Mammary epithelial cell (primary cell): ENCODE measurements at regions not wholly inside any gene's neighbourhood (a gene's known extent, or its start where the extent isn't known, plus 50 kb on each side); places are given as distances from the start of the nearest gene placed in this dataset.
"Not testable (repeated sequence)": the region's sequence is repeated elsewhere in the genome, so short reads cannot be mapped to it uniquely, and the experiment has no call there.

Experiments used
- CTCF ChIP-seq, 2 donors: IDR thresholded peaks in 1 of 2; conservative IDR thresholded peaks in 1 of 2; 2 replicates each; pipeline ENCODE4 v1.5.1; 2011 to 2012; ENCODE audit warnings: inconsistent platforms in 2 of 2, low read length in 2 of 2, mild to moderate bottlenecking in 2 of 2, control low read depth in 1 of 2, low read depth in 1 of 2; ENCODE audit not compliant: insufficient read depth in 1 of 2; ENCODE audit errors: extremely low read depth in 1 of 2
- EZH2 ChIP-seq: IDR thresholded peaks from 2 replicates; pipeline ENCODE4 v1.6.1; 2012; ENCODE audit warnings: low read length, inconsistent platforms, borderline replicate concordance

GRCh38 chr15:84390324-84390723 lies 154.8 kb downstream of the GOLGA6L4 start:
- TF ChIP-seq CTCF (conservative IDR thresholded peaks at IDR 0.05 in 1 of 2, IDR thresholded peaks at IDR 0.05 in 1 of 2; ENCODE audit: extremely low read depth in 1 of 2, insufficient read depth in 1 of 2, low read depth in 1 of 2, low read length in 2 of 2); EZH2: not testable (repeated sequence)
